ENCODE measurements at regions not wholly inside any gene's neighbourhood (a gene's known extent, or its start where the extent isn't known, plus 50 kb on each side); places are given as distances from the start of the nearest gene placed in this dataset.

DNA sequence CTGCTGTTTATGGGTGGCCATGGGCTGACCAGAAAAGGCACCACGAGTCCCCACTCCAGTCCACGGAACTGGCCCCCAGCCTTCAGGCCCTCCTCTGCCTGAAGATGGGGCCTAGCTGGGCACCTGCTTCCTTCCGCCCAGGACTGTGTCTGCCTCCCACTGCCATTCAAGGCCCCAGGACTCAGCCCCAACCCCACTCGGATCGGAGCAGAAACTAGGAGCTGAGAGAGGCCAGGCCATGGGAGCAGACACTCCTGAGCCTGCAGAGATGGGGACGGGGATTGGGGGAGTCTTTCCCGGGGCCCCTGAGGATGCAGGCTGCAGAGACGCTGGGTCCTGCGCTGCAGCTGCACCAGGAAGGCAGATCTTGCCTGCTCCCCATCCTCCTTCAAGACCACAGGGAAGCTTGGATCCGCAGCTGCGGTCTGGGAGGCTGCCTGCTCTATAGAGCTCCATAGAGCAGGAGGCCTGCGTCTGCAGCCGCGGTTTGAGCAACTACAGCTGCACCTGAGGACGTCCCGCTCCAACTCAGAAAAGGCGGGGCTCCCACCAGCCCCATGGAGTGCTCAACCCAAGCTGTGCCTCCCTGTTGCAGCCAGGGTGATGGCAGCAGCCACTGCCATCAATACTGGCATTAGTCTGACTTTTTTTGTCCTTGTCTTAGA lies 383.9 kb upstream of the TMCO5A start:
- H3K27me3 Mint-ChIP-seq (ENCODE audit: insufficient read depth), result no peaks in the 10 kb centered on the region; the same call in 1 of the 2 replicates
- H3K4me3 Mint-ChIP-seq, result no peak overlapping the region
- no peak overlapping the region for H3K27ac Mint-ChIP-seq
- no peak for DNase-seq
- no peaks in the 10 kb centered on the region for H3K4me1 Mint-ChIP-seq (ENCODE audit: low read depth)
- H3K36me3 Mint-ChIP-seq (ENCODE audit: low read depth), result no peaks in the 10 kb centered on the region
- TF ChIP-seq, protein P1, sequence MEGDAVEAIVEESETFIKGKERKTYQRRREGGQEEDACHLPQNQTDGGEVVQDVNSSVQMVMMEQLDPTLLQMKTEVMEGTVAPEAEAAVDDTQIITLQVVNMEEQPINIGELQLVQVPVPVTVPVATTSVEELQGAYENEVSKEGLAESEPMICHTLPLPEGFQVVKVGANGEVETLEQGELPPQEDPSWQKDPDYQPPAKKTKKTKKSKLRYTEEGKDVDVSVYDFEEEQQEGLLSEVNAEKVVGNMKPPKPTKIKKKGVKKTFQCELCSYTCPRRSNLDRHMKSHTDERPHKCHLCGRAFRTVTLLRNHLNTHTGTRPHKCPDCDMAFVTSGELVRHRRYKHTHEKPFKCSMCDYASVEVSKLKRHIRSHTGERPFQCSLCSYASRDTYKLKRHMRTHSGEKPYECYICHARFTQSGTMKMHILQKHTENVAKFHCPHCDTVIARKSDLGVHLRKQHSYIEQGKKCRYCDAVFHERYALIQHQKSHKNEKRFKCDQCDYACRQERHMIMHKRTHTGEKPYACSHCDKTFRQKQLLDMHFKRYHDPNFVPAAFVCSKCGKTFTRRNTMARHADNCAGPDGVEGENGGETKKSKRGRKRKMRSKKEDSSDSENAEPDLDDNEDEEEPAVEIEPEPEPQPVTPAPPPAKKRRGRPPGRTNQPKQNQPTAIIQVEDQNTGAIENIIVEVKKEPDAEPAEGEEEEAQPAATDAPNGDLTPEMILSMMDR (IDR thresholded peaks at IDR 0.05), result no peak
- peaks cover 7% of the 10 kb centered on the region; the same call in 1 of the 2 replicates for H3K9me3 Mint-ChIP-seq

- Mint-ChIP-seq H3K4me1 (ENCODE audit: low read depth) (no peaks in the 10 kb centered on the region), H3K27me3 (ENCODE audit: insufficient read depth) (peaks cover 2% of the 10 kb centered on the region), H3K36me3 (ENCODE audit: low read depth) (no peaks in the 10 kb centered on the region), H3K9me3 (no peaks in the 10 kb centered on the region), H3K27ac (no peak overlapping the region), H3K4me3 (no peak overlapping the region)
- TF ChIP-seq, protein P1 (IDR thresholded peaks at IDR 0.05), result no peak
- DNase-seq, result no peak
Observed at GRCh38 chr15:37572401-37572800, 362.0 kb upstream of the TMCO5A start.

DNA sequence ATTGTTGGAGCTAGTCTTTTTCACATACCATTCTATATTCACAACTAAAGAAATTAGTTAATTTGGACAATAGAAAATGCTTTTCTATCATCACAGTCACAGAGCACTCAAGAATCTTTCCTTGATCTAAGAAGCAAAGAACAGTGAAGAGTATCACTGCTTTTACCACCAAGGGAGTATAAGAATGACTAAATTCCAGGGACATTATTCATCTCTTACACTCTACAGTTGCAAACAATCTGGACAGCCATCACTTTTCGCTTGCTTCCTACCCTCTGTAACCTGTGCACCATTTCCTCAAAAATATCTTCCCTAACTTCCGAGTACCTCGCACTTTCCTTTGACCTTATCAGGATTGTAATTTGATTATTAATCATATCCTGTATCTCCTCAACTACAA lies 359.5 kb upstream of the TMCO5A start:
- Mint-ChIP-seq H3K36me3 (ENCODE audit: low read depth) (no peaks in the 10 kb centered on the region), H3K4me1 (ENCODE audit: low read depth) (no peaks in the 10 kb centered on the region), H3K9me3 (no peaks in the 10 kb centered on the region), H3K4me3 (no peak overlapping the region), H3K27ac (no peak overlapping the region), H3K27me3 (ENCODE audit: insufficient read depth) (peaks cover 2% of the 10 kb centered on the region; the same call in 1 of the 2 replicates)
- TF ChIP-seq, protein P1 (IDR thresholded peaks at IDR 0.05), result no peak
- no peak for DNase-seq

DNA sequence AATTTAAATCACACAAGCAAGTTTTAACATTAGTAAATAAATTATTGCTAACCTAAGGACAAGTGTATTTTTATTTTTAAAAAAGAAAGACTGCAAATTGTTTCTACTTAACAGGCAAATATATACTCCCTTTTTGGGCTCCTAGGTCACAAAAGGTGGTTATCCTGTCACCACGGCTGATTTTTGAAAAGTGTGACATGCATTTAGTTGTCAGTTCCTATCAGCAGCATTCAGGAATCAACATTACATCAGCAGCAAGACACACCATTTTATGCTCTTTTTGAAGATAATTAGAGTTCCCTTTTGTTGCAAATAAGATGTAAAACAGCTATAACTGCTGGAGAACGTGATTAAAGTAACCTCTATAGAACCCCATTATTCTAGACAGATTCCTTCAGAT lies 357.5 kb upstream of the TMCO5A start:
- H3K4me3 Mint-ChIP-seq, result no peak overlapping the region
- no peaks in the 10 kb centered on the region for H3K4me1 Mint-ChIP-seq (ENCODE audit: low read depth)
- H3K9me3 Mint-ChIP-seq, result no peaks in the 10 kb centered on the region

GRCh38 chr15:37581866-37582532 lies 352.4 kb upstream of the TMCO5A start:
- Mint-ChIP-seq H3K36me3 (ENCODE audit: low read depth) (no peaks in the 10 kb centered on the region), H3K27ac (no peak overlapping the region), H3K9me3 (peaks cover 7% of the 10 kb centered on the region), H3K4me1 (ENCODE audit: low read depth) (peaks cover 10% of the 10 kb centered on the region), H3K4me3 (no peak overlapping the region), H3K27me3 (ENCODE audit: insufficient read depth) (no peaks in the 10 kb centered on the region)
- no peak for DNase-seq
- TF ChIP-seq, protein P1 (IDR thresholded peaks at IDR 0.05), result no peak

More for the DNA sequence above, 357.5 kb upstream of the TMCO5A start:
- DNase-seq, result no peak
- Mint-ChIP-seq H3K27me3 (ENCODE audit: insufficient read depth) (peaks cover 2% of the 10 kb centered on the region; the same call in 1 of the 2 replicates), H3K27ac (no peak overlapping the region), H3K36me3 (ENCODE audit: low read depth) (no peaks in the 10 kb centered on the region)
- TF ChIP-seq, protein P1 (IDR thresholded peaks at IDR 0.05), result no peak

Measured in HFFc6 (cell line).